ENCODE measurements at regions not wholly inside any gene's neighbourhood (a gene's known extent, or its start where the extent isn't known, plus 50 kb on each side); places are given as distances from the start of the nearest gene placed in this dataset.

DNA sequence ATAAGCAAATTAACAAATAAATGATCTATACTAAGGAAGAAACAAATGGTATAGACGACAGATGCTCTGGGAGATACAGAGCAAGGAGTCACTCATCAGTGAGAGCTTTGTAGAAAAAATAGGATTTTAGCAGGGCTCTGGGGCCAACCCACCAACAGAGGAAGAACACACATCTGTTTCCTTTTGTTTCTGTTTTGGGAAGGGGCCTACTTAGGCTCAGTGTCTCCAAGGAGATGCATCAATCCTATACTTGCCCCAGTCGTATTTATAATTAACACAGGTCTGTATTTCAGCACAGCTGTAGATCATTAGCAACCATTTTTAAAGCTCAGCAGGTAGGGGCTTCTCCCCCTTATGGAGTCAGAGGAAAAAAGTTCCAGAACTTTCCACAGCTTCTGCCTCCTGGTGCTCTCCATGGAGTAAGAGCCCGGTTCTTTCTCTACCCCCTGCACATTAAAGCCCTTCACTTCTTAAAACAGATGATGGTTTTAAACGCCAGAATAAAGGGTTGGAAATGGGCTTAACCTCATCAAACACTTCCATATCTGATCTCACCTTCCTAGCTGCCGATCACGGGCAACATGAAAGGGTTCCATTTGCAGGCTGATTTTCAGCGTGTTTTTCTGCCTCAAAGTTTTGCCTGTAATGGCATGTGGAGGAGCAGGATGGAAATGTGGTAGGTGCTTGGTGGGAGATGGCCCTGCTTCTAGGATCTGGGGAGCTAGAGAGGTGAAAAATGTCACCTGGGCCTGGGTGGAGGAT, 291.7 kb downstream of the TCF7L2 start:
- POLR2A ChIA-PET, result no interaction called here
- Histone ChIP-seq H3K79me2 (ENCODE audit: insufficient read depth) (no peaks in the 10 kb centered on the region), H3K9me3 (no peaks in the 10 kb centered on the region), H3K4me2 (no peak overlapping the region), H3K36me3 (replicated peaks in 1 of 2; ENCODE audit: control insufficient read depth in 1 of 2, insufficient read depth in 2 of 2, low read length in 1 of 2) (no peaks in the 10 kb centered on the region), H3K27me3 (ENCODE audit: insufficient read depth) (no peaks in the 10 kb centered on the region; the same call in 1 of the 2 replicates), H3F3A (replicated peaks; ENCODE audit: insufficient read depth) (no peaks in the 10 kb centered on the region), H3K4me1 (ENCODE audit: control insufficient read depth in 1 of 2, insufficient read depth in 2 of 2, low read depth in 1 of 2, low read length in 1 of 2) (peaks cover 0 to 9% of the 10 kb centered on the region in 2 experiments; a peak in 1 of 4 replicates), H3K4me3 (ENCODE audit: low read depth in 2 of 2, low read length in 1 of 2) (no peak overlapping the region), H2AFZ (ENCODE audit: low read depth) (no peak overlapping the region), H3K9me2 (no peaks in the 10 kb centered on the region), H3K9ac (no peak overlapping the region), H4K20me1 (ENCODE audit: insufficient read depth) (no peaks in the 10 kb centered on the region), H3K27ac (ENCODE audit: low read depth in 2 of 2, low read length in 1 of 2) (no peak overlapping the region)
- CTCF ChIA-PET, result interaction anchor here (1.3 kb wide), 1 partner anchor 13 kb away, joined by 3 read pairs; no protein-coding TSS in a partner anchor
- DNase-seq, result no peak
- TF ChIP-seq JUND (IDR thresholded peaks at IDR 0.05) (no peak), FOXJ3 (CRISPR knock-in tag; IDR thresholded peaks at IDR 0.05) (no peak), YY1 (IDR thresholded peaks at IDR 0.05; ENCODE audit: low read depth) (no peak), REST (IDR thresholded peaks at IDR 0.05; ENCODE audit: low read depth, low read length) (no peak), MXI1 (IDR thresholded peaks at IDR 0.05; ENCODE audit: low read depth, low read length) (no peak), RCOR1 (IDR thresholded peaks at IDR 0.05; ENCODE audit: low read length) (no peak), EP300 (IDR thresholded peaks at IDR 0.05; ENCODE audit: borderline replicate concordance in 1 of 2, low read depth in 1 of 2, low read length in 1 of 2) (no peak), NFIC (IDR thresholded peaks at IDR 0.05; ENCODE audit: borderline replicate concordance) (no peak), TEAD4 (IDR thresholded peaks at IDR 0.05; ENCODE audit: borderline replicate concordance, insufficient read depth) (no peak), FOXM1 (IDR thresholded peaks at IDR 0.05; ENCODE audit: low read depth) (no peak), MEF2A (IDR thresholded peaks at IDR 0.05; ENCODE audit: borderline replicate concordance, low read depth) (no peak), RXRA (IDR thresholded peaks at IDR 0.05; ENCODE audit: borderline replicate concordance, low read depth) (no peak)
- TF ChIP-seq, protein P1, sequence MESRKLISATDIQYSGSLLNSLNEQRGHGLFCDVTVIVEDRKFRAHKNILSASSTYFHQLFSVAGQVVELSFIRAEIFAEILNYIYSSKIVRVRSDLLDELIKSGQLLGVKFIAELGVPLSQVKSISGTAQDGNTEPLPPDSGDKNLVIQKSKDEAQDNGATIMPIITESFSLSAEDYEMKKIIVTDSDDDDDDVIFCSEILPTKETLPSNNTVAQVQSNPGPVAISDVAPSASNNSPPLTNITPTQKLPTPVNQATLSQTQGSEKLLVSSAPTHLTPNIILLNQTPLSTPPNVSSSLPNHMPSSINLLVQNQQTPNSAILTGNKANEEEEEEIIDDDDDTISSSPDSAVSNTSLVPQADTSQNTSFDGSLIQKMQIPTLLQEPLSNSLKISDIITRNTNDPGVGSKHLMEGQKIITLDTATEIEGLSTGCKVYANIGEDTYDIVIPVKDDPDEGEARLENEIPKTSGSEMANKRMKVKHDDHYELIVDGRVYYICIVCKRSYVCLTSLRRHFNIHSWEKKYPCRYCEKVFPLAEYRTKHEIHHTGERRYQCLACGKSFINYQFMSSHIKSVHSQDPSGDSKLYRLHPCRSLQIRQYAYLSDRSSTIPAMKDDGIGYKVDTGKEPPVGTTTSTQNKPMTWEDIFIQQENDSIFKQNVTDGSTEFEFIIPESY (IDR thresholded peaks at IDR 0.05; ENCODE audit: borderline replicate concordance, low read depth), result no peak
- TF ChIP-seq, protein P2, sequence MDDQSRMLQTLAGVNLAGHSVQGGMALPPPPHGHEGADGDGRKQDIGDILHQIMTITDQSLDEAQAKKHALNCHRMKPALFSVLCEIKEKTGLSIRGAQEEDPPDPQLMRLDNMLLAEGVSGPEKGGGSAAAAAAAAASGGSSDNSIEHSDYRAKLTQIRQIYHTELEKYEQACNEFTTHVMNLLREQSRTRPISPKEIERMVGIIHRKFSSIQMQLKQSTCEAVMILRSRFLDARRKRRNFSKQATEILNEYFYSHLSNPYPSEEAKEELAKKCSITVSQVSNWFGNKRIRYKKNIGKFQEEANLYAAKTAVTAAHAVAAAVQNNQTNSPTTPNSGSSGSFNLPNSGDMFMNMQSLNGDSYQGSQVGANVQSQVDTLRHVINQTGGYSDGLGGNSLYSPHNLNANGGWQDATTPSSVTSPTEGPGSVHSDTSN (IDR thresholded peaks at IDR 0.05), result no peak
- TF ChIP-seq, protein P3, sequence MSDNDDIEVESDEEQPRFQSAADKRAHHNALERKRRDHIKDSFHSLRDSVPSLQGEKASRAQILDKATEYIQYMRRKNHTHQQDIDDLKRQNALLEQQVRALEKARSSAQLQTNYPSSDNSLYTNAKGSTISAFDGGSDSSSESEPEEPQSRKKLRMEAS (IDR thresholded peaks at IDR 0.05; ENCODE audit: low read depth), result no peak
- WGBS (ENCODE audit: low lambda C conversion rate), result 61% methylated on average over 7 of the region's 7 CpGs
